ENCODE measurements at regions not wholly inside any gene's neighbourhood (a gene's known extent, or its start where the extent isn't known, plus 50 kb on each side); places are given as distances from the start of the nearest gene placed in this dataset.
A peak's percentile ranks its signal among the peaks of the same experiment; 100 is the strongest.

GRCh38 chr12:17108877-17109541 lies 503.0 kb upstream of the LMO3 start:
- no peak for TF ChIP-seq POLR2A (IDR thresholded peaks at IDR 0.05; ENCODE audit: low read depth, low read length)
- DNase-seq (ENCODE audit: insufficient read length, low spot score) (peak; percentile 4), FAIRE-seq (peak; percentile 75)

- no peak for FAIRE-seq
- no peak for DNase-seq (ENCODE audit: insufficient read length, low spot score)
- TF ChIP-seq POLR2A (IDR thresholded peaks at IDR 0.05; ENCODE audit: low read depth, low read length) = no peak
Observed at GRCh38 chr12:17104801-17105200, 498.8 kb upstream of the LMO3 start.

- TF ChIP-seq POLR2A (IDR thresholded peaks at IDR 0.05; ENCODE audit: low read depth, low read length) = no peak
- FAIRE-seq = no peak
- DNase-seq (ENCODE audit: insufficient read length, low spot score) = no peak
Observed at GRCh38 chr12:17097674-17098073, 491.7 kb upstream of the LMO3 start.

GRCh38 chr12:17084831-17085230 lies 478.9 kb upstream of the LMO3 start:
- DNase-seq (ENCODE audit: insufficient read length, low spot score) = no peak
- FAIRE-seq = no peak
- TF ChIP-seq POLR2A (IDR thresholded peaks at IDR 0.05; ENCODE audit: low read depth, low read length) = no peak

- no peak for FAIRE-seq
- no peak for TF ChIP-seq POLR2A (IDR thresholded peaks at IDR 0.05; ENCODE audit: low read depth, low read length)
Observed at GRCh38 chr12:17079251-17079909, 473.4 kb upstream of the LMO3 start.

GRCh38 chr12:17077594-17077993 lies 471.6 kb upstream of the LMO3 start:
- TF ChIP-seq POLR2A (IDR thresholded peaks at IDR 0.05; ENCODE audit: low read depth, low read length) = no peak
- FAIRE-seq (no peak), DNase-seq (ENCODE audit: insufficient read length, low spot score) (no peak)

More at GRCh38 chr12:17079251-17079909, 473.4 kb upstream of the LMO3 start:
- DNase-seq (ENCODE audit: insufficient read length, low spot score) = no peak

GRCh38 chr12:17076811-17077210 lies 470.8 kb upstream of the LMO3 start:
- no peak for FAIRE-seq
- no peak for TF ChIP-seq POLR2A (IDR thresholded peaks at IDR 0.05; ENCODE audit: low read depth, low read length)
- DNase-seq (ENCODE audit: insufficient read length, low spot score) = no peak

GRCh38 chr12:17076028-17076744 lies 470.2 kb upstream of the LMO3 start:
- no peak for FAIRE-seq
- DNase-seq (ENCODE audit: insufficient read length, low spot score) = no peak
- no peak for TF ChIP-seq POLR2A (IDR thresholded peaks at IDR 0.05; ENCODE audit: low read depth, low read length)

GRCh38 chr12:17064834-17065233 lies 458.9 kb upstream of the LMO3 start:
- DNase-seq (ENCODE audit: insufficient read length, low spot score) (no peak), FAIRE-seq (no peak)
- no peak for TF ChIP-seq POLR2A (IDR thresholded peaks at IDR 0.05; ENCODE audit: low read depth, low read length)

- DNase-seq (ENCODE audit: insufficient read length, low spot score) = no peak
- FAIRE-seq = no peak
- no peak for TF ChIP-seq POLR2A (IDR thresholded peaks at IDR 0.05; ENCODE audit: low read depth, low read length)
Observed at GRCh38 chr12:17062267-17063036, 456.5 kb upstream of the LMO3 start.

- no peak for TF ChIP-seq POLR2A (IDR thresholded peaks at IDR 0.05; ENCODE audit: low read depth, low read length)
- no peak for DNase-seq (ENCODE audit: insufficient read length, low spot score)
- no peak for FAIRE-seq
Observed at GRCh38 chr12:17060260-17060659, 454.3 kb upstream of the LMO3 start.

- no peak for TF ChIP-seq POLR2A (IDR thresholded peaks at IDR 0.05; ENCODE audit: low read depth, low read length)
- no peak for DNase-seq (ENCODE audit: insufficient read length, low spot score)
- FAIRE-seq = no peak
Observed at GRCh38 chr12:17056546-17056945, 450.6 kb upstream of the LMO3 start.

- no peak for TF ChIP-seq POLR2A (IDR thresholded peaks at IDR 0.05; ENCODE audit: low read depth, low read length)
- no peak for FAIRE-seq
- DNase-seq (ENCODE audit: insufficient read length, low spot score) = no peak
Observed at GRCh38 chr12:17038923-17039322, 433.0 kb upstream of the LMO3 start.

- DNase-seq (ENCODE audit: insufficient read length, low spot score) (no peak), FAIRE-seq (no peak)
- TF ChIP-seq POLR2A (IDR thresholded peaks at IDR 0.05; ENCODE audit: low read depth, low read length) = no peak
Observed at GRCh38 chr12:17035372-17035771, 429.4 kb upstream of the LMO3 start.
